Endothelial cell of umbilical vein (primary cell): ENCODE measurements at regions not wholly inside any gene's neighbourhood (a gene's known extent, or its start where the extent isn't known, plus 50 kb on each side); places are given as distances from the start of the nearest gene placed in this dataset.

Source experiments
- BruUV-seq: library from RNA; stranded (reverse); fragments of 400-500 nt; replicated peaks from 2 replicates; lab custom pipeline; 2021; lab: Mats Ljungman, UMichigan
- CTCF ChIA-PET: fragments of 300-600, 350-600 bp; sonication (Branson Sonifier 250); formaldehyde crosslinking; loops from one replicate; lab custom pipeline; 2021; ENCODE audit warnings: antibody characterized with exemption, inconsistent platforms; lab: Charles Lee
- POLR2A ChIA-PET: fragments of 300-600, 350-600 bp; sonication (Branson Sonifier 250); formaldehyde crosslinking; loops from one replicate; lab custom pipeline; 2021; ENCODE audit warnings: antibody characterized with exemption, inconsistent platforms; lab: Charles Lee
- DNase-seq: peaks from one replicate; pipeline ENCODE4 v3.0.0-alpha.2; 2011; ENCODE audit warnings: low read depth, low spot score
- FAIRE-seq: peaks from 2 replicates; lab custom pipeline; 2011; peaks lifted over from hg19 to GRCh38; lab: Jason Lieb, UNC
- H2AFZ ChIP-seq: 2 replicates; pipeline ENCODE4 v1.6.0; 2012; ENCODE audit warnings: low read depth, low read length, control low read depth, inconsistent platforms
- H3K27ac ChIP-seq: 2 replicates; pipeline ENCODE4 v1.5.1; 2011; ENCODE audit warnings: low read depth, mild to moderate bottlenecking, control low read depth, low read length, moderate library complexity; ENCODE audit not compliant: insufficient read depth
- H3K27me3 ChIP-seq, 2 experiments: 2 replicates each; pipeline versions ENCODE4 v1.6.0 to v1.6.1; 2011; ENCODE audit warnings: low read length in 2 of 2, mixed read lengths in 1 of 2; ENCODE audit not compliant: control insufficient read depth in 2 of 2, insufficient read depth in 2 of 2
- H3K36me3 ChIP-seq, 2 experiments: 2 replicates in 1 of 2; 3 replicates in 1 of 2; pipeline ENCODE4 v1.5.1; 2011; ENCODE audit warnings: low read length in 2 of 2, mild to moderate bottlenecking in 1 of 2, moderate library complexity in 1 of 2; ENCODE audit not compliant: control insufficient read depth in 2 of 2, insufficient read depth in 2 of 2; ENCODE audit errors: extremely low read depth in 1 of 2
- H3K4me1 ChIP-seq: 3 replicates; pipeline ENCODE4 v1.5.1; 2011; ENCODE audit warnings: mild to moderate bottlenecking, low read length; ENCODE audit not compliant: control insufficient read depth, insufficient read depth; ENCODE audit errors: extremely low read depth
- H3K4me2 ChIP-seq: 2 replicates; pipeline ENCODE4 v1.6.1; 2011; ENCODE audit warnings: low read length, control low read depth, mixed read lengths; ENCODE audit not compliant: insufficient read depth
- H3K4me3 ChIP-seq, 3 experiments: fragments of 200-600 bp in 1 of 3; sonication (generic), shearing (Covaris generic) in 1 of 3; replicated peaks in 1 of 3; 2 replicates each; pipeline ENCODE4 v1.5.1; 2011 to 2016; ENCODE audit warnings: control low read depth in 3 of 3, low read length in 3 of 3, mild to moderate bottlenecking in 2 of 3, inconsistent platforms in 1 of 3, low read depth in 1 of 3, moderate library complexity in 1 of 3; ENCODE audit not compliant: insufficient read depth in 1 of 3
- H3K79me2 ChIP-seq: 2 replicates; pipeline ENCODE4 v1.6.0; 2012; ENCODE audit warnings: low read length, inconsistent platforms; ENCODE audit not compliant: control insufficient read depth, insufficient read depth
- H3K9ac ChIP-seq: replicated peaks from 2 replicates; pipeline ENCODE3; 2011; ENCODE audit warnings: low read length, control low read depth; ENCODE audit not compliant: insufficient read depth; ENCODE audit errors: extremely low read depth
- H3K9me1 ChIP-seq: replicated peaks from 3 replicates; pipeline ENCODE4 v1.6.0; 2011; ENCODE audit warnings: mild to moderate bottlenecking, low read length; ENCODE audit not compliant: control insufficient read depth, insufficient read depth; ENCODE audit errors: extremely low read depth
- H3K9me3 ChIP-seq: replicated peaks from 2 replicates; pipeline ENCODE4 v1.5.1; 2012; ENCODE audit warnings: low read length, inconsistent platforms; ENCODE audit not compliant: control insufficient read depth, insufficient read depth
- H4K20me1 ChIP-seq: replicated peaks from 2 replicates; pipeline ENCODE3; 2011; ENCODE audit warnings: mild to moderate bottlenecking, low read length; ENCODE audit not compliant: control insufficient read depth, insufficient read depth; ENCODE audit errors: extremely low read depth
- EZH2 ChIP-seq: IDR thresholded peaks from 2 replicates; pipeline ENCODE4 v1.6.1; 2012; ENCODE audit warnings: borderline replicate concordance, low read depth, mild to moderate bottlenecking, moderate library complexity, low read length, inconsistent platforms; ENCODE audit not compliant: severe bottlenecking
- FOS ChIP-seq: IDR thresholded peaks from 2 replicates; pipeline ENCODE4 v1.6.1; 2011; ENCODE audit warnings: mild to moderate bottlenecking, low read length, moderate library complexity, borderline replicate concordance; ENCODE audit not compliant: insufficient read depth
- GATA2 ChIP-seq: IDR thresholded peaks from 2 replicates; pipeline ENCODE4 v1.7.0; 2011; ENCODE audit warnings: low read depth, mild to moderate bottlenecking, moderate library complexity, mixed read lengths, low read length; ENCODE audit not compliant: insufficient read length, insufficient read depth
- JUN ChIP-seq: IDR thresholded peaks from 2 replicates; pipeline ENCODE4 v1.6.1; 2011; ENCODE audit warnings: borderline replicate concordance, low read depth; ENCODE audit not compliant: insufficient read length, insufficient read depth
- MYC ChIP-seq: IDR thresholded peaks from one replicate; pipeline ENCODE4 v1.6.1; 2011; ENCODE audit warnings: mild to moderate bottlenecking, low read depth, low read length
- POLR2A ChIP-seq: IDR thresholded peaks from 2 replicates; pipeline ENCODE4 v1.6.1; 2012; ENCODE audit warnings: low read depth, mild to moderate bottlenecking, control low read depth, low read length
- POLR2AphosphoS5 ChIP-seq: IDR thresholded peaks from 2 replicates; pipeline ENCODE4 v1.6.1; 2012; ENCODE audit warnings: low read depth, mild to moderate bottlenecking, control low read depth, low read length, moderate library complexity; ENCODE audit not compliant: insufficient read depth
- dilution Hi-C: fragments of 300-500 bp; cut with MboI; formaldehyde crosslinking; loops from one replicate; pipeline ENCODE4 v1.15.0; 2019; ENCODE audit warnings: low sequenced_read_pairs; ENCODE audit not compliant: extremely low pct_ligation_motif_present
- intact Hi-C: fragments of 100-400 bp; cut with micrococcal nuclease; formaldehyde crosslinking; loops from one replicate; pipeline ENCODE4 v1.10.0; 2022
- TF ChIP-seq, protein P1 (sequence below): IDR thresholded peaks from 2 replicates; pipeline ENCODE4 v1.6.1; 2011; ENCODE audit not compliant: insufficient read depth, insufficient read length
- TF ChIP-seq, protein P2 (sequence below), 2 donors: IDR thresholded peaks; 1 replicate in 1 of 2; 2 replicates in 1 of 2; pipeline ENCODE4 v1.5.1; 2011; ENCODE audit warnings: low read length in 2 of 2, mild to moderate bottlenecking in 2 of 2, moderate library complexity in 2 of 2, control low read depth in 1 of 2, inconsistent platforms in 1 of 2, low read depth in 1 of 2; ENCODE audit not compliant: insufficient read depth in 1 of 2; ENCODE audit errors: extremely low read depth in 1 of 2

GRCh38 chr15:83352119-83352518 is 67.7 kb upstream of the BNC1 start:
- TF ChIP-seq, protein P1, sequence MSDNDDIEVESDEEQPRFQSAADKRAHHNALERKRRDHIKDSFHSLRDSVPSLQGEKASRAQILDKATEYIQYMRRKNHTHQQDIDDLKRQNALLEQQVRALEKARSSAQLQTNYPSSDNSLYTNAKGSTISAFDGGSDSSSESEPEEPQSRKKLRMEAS, result no peak
- no peak for TF ChIP-seq JUN
- TF ChIP-seq FOS, result no peak
- no peak for TF ChIP-seq MYC
- no peak for TF ChIP-seq POLR2A
- no peak for TF ChIP-seq GATA2
- TF ChIP-seq, protein P2, sequence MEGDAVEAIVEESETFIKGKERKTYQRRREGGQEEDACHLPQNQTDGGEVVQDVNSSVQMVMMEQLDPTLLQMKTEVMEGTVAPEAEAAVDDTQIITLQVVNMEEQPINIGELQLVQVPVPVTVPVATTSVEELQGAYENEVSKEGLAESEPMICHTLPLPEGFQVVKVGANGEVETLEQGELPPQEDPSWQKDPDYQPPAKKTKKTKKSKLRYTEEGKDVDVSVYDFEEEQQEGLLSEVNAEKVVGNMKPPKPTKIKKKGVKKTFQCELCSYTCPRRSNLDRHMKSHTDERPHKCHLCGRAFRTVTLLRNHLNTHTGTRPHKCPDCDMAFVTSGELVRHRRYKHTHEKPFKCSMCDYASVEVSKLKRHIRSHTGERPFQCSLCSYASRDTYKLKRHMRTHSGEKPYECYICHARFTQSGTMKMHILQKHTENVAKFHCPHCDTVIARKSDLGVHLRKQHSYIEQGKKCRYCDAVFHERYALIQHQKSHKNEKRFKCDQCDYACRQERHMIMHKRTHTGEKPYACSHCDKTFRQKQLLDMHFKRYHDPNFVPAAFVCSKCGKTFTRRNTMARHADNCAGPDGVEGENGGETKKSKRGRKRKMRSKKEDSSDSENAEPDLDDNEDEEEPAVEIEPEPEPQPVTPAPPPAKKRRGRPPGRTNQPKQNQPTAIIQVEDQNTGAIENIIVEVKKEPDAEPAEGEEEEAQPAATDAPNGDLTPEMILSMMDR (IDR thresholded peaks at IDR 0.05; ENCODE audit: extremely low read depth in 1 of 2, insufficient read depth in 1 of 2, low read depth in 1 of 2, low read length in 2 of 2), result no peak
- no peak for TF ChIP-seq EZH2
- no peak for TF ChIP-seq POLR2AphosphoS5
- Histone ChIP-seq H2AFZ (no peak overlapping the region), H4K20me1 (no peaks in the 10 kb centered on the region), H3K4me1 (no peaks in the 10 kb centered on the region), H3K79me2 (no peaks in the 10 kb centered on the region), H3K4me2 (no peak overlapping the region), H3K36me3 (no peaks in the 10 kb centered on the region), H3K27me3 (peaks cover 0 to 2% of the 10 kb centered on the region in 2 experiments), H3K4me3 (no peak overlapping the region), H3K27ac (no peak overlapping the region), H3K9me3 (no peaks in the 10 kb centered on the region), H3K9ac (no peak overlapping the region), H3K9me1 (no peaks in the 10 kb centered on the region)
- DNase-seq (no peak), FAIRE-seq (no peak)
- intact Hi-C loops (no loop called here), dilution Hi-C loops (no loop called here)
- POLR2A ChIA-PET, result no interaction called here
- CTCF ChIA-PET, result no interaction called here
- no TSS peak for BruUV-seq
